Neural cell (in vitro differentiated cells): ENCODE measurements at regions not wholly inside any gene's neighbourhood (a gene's known extent, or its start where the extent isn't known, plus 50 kb on each side); places are given as distances from the start of the nearest gene placed in this dataset.

Experiments
- CTCF ChIP-seq: fragments of 450-650 bp; IDR thresholded peaks from 2 replicates; pipeline ENCODE4 v1.5.1; 2014; ENCODE audit warnings: antibody characterized with exemption, mild to moderate bottlenecking, moderate library complexity; ENCODE audit not compliant: poor library complexity, severe bottlenecking
- EZH2 ChIP-seq: fragments of 200-600, 300-800 bp; shearing (Covaris generic), sonication (generic); IDR thresholded peaks from 2 replicates; pipeline ENCODE4 v1.6.1; 2014; ENCODE audit warnings: antibody characterized with exemption, low read length, borderline replicate concordance, mild to moderate bottlenecking; ENCODE audit not compliant: insufficient read depth, poor library complexity, severe bottlenecking
- MXI1 ChIP-seq: fragments of 450-650 bp; conservative IDR thresholded peaks from 2 replicates; pipeline ENCODE4 v1.6.1; 2014; ENCODE audit warnings: antibody characterized with exemption, mild to moderate bottlenecking; ENCODE audit not compliant: poor library complexity, severe bottlenecking
- POLR2AphosphoS5 ChIP-seq: IDR thresholded peaks from 2 replicates; pipeline ENCODE4 v1.6.1; 2012
- RAD21 ChIP-seq: fragments of 450-650 bp; conservative IDR thresholded peaks from 2 replicates; pipeline ENCODE4 v1.6.1; 2014; ENCODE audit warnings: antibody characterized with exemption, mild to moderate bottlenecking, moderate library complexity
- REST ChIP-seq: IDR thresholded peaks from 2 replicates; pipeline ENCODE4 v1.6.1; 2012; ENCODE audit warnings: borderline replicate concordance
- TAF1 ChIP-seq: IDR thresholded peaks from 2 replicates; pipeline ENCODE4 v1.6.1; 2012; ENCODE audit warnings: low read depth

- TF ChIP-seq EZH2: no peak
- no peak for TF ChIP-seq POLR2AphosphoS5
- no peak for TF ChIP-seq TAF1
- no peak for TF ChIP-seq CTCF
- TF ChIP-seq RAD21: no peak
- no peak for TF ChIP-seq REST
- TF ChIP-seq MXI1: no peak
Observed at GRCh38 chr10:36455526-36456133, 669.8 kb upstream of the ANKRD30A start.
